CD4-positive, alpha-beta memory T cell (primary cell): ENCODE measurements at regions not wholly inside any gene's neighbourhood (a gene's known extent, or its start where the extent isn't known, plus 50 kb on each side); places are given as distances from the start of the nearest gene placed in this dataset.

Source experiments
- CTCF ChIA-PET: fragments of 350-600 bp; sonication (Branson Sonifier 250); formaldehyde crosslinking; loops from one replicate; lab custom pipeline; 2021; ENCODE audit warnings: inconsistent platforms; ENCODE audit not compliant: partially characterized antibody; lab: Charles Lee
- POLR2A ChIA-PET: fragments of 350-600 bp; sonication (Branson Sonifier 250); formaldehyde crosslinking; loops from one replicate; lab custom pipeline; 2021; ENCODE audit not compliant: partially characterized antibody; lab: Charles Lee
- DNase-seq, 5 donors: peaks; one replicate each; pipeline versions ENCODE4 v3.0.0 to v3.0.0-alpha.2; 2020 to 2022; ENCODE audit warnings: mixed read lengths in 1 of 5
- H3K27ac ChIP-seq: one replicate; pipeline ENCODE4 v1.7.0; 2013; ENCODE audit warnings: low read depth, low read length
- H3K27me3 ChIP-seq: 2 replicates; pipeline ENCODE4 v1.7.0; 2013; ENCODE audit warnings: mild to moderate bottlenecking, low read length, moderate library complexity; ENCODE audit not compliant: insufficient read depth
- H3K36me3 ChIP-seq: 2 replicates; pipeline ENCODE4 v1.7.0; 2013; ENCODE audit warnings: mild to moderate bottlenecking, low read length, moderate library complexity; ENCODE audit not compliant: insufficient read depth
- H3K4me1 ChIP-seq: 2 replicates; pipeline ENCODE4 v1.7.0; 2013; ENCODE audit warnings: mild to moderate bottlenecking, low read length, moderate library complexity; ENCODE audit not compliant: insufficient read depth
- H3K4me3 ChIP-seq, 2 donors: one replicate each; pipeline ENCODE4 v1.7.0; 2013; ENCODE audit warnings: low read length in 2 of 2, mild to moderate bottlenecking in 1 of 2
- H3K9me3 ChIP-seq, 2 donors: one replicate each; pipeline ENCODE4 v1.7.0; 2013; ENCODE audit warnings: low read length in 2 of 2, control low read depth in 1 of 2; ENCODE audit not compliant: control insufficient read depth in 1 of 2
- H3K27ac Mint-ChIP-seq, 7 donors: one replicate each; pipeline ENCODE4 v1.8.0; 2020 to 2021; ENCODE audit warnings: mixed read lengths in 7 of 7, mild to moderate bottlenecking in 6 of 7, inconsistent platforms in 3 of 7, moderate library complexity in 3 of 7
- H3K27me3 Mint-ChIP-seq, 2 donors: one replicate each; pipeline ENCODE4 v1.8.0; 2020 to 2021; ENCODE audit warnings: mixed read lengths in 2 of 2
- H3K36me3 Mint-ChIP-seq, 2 donors: one replicate each; pipeline ENCODE4 v1.8.0; 2020 to 2021; ENCODE audit warnings: mixed read lengths in 2 of 2, inconsistent platforms in 1 of 2, mild to moderate bottlenecking in 1 of 2
- H3K4me1 Mint-ChIP-seq, 4 donors: one replicate each; pipeline ENCODE4 v1.8.0; 2020 to 2021; ENCODE audit warnings: mixed read lengths in 4 of 4, mild to moderate bottlenecking in 1 of 4
- H3K4me3 Mint-ChIP-seq, 8 donors: one replicate each; pipeline ENCODE4 v1.8.0; 2020 to 2021; ENCODE audit warnings: mixed read lengths in 8 of 8, mild to moderate bottlenecking in 7 of 8, moderate library complexity in 6 of 8, inconsistent platforms in 3 of 8
- H3K9me3 Mint-ChIP-seq, 8 donors: one replicate each; pipeline ENCODE4 v1.8.0; 2020 to 2021; ENCODE audit warnings: mixed read lengths in 8 of 8, mild to moderate bottlenecking in 5 of 8, inconsistent platforms in 3 of 8, moderate library complexity in 1 of 8
- intact Hi-C: fragments of 100-400 bp; cut with micrococcal nuclease; formaldehyde crosslinking; loops from one replicate; pipeline ENCODE4 v1.15.1; 2023

GRCh38 chr1:113219828-113220227 is 146.8 kb downstream of the LRIG2 start:
- intact Hi-C loops: no loop called here
- DNase-seq: no peak
- H3K4me1 ChIP-seq: no peaks in the 10 kb centered on the region

GRCh38 chr1:113223040-113223439 is 150.0 kb downstream of the LRIG2 start:
- Mint-ChIP-seq H3K4me3 (no peak overlapping the region), H3K4me1 (peaks cover 0 to 7% (median 4%) of the 10 kb centered on the region in 4 donors), H3K36me3 (no peaks in the 10 kb centered on the region), H3K9me3 (no peaks in the 10 kb centered on the region), H3K27ac (no peak overlapping the region), H3K27me3 (peaks cover 9 to 12% of the 10 kb centered on the region in 2 donors)
- intact Hi-C loops: no loop called here
- DNase-seq: no peak
- Histone ChIP-seq H3K4me1 (no peaks in the 10 kb centered on the region), H3K9me3 (no peaks in the 10 kb centered on the region), H3K4me3 (no peak overlapping the region), H3K27ac (no peak overlapping the region), H3K27me3 (no peaks in the 10 kb centered on the region), H3K36me3 (no peaks in the 10 kb centered on the region)
- ChIA-PET CTCF (interaction anchor here (0.9 kb wide), 1 partner anchor 150 kb away, joined by 3 read pairs; the partner anchor contains the start of gene LRIG2), POLR2A (no interaction called here)

More at GRCh38 chr1:113219828-113220227, 146.8 kb downstream of the LRIG2 start:
- Mint-ChIP-seq H3K4me1 (no peaks in the 10 kb centered on the region), H3K4me3 (no peak overlapping the region), H3K27me3 (peaks cover 2 to 3% of the 10 kb centered on the region in 2 donors), H3K36me3 (no peaks in the 10 kb centered on the region), H3K27ac (no peak overlapping the region), H3K9me3 (peaks cover 0 to 10% (median under 1%) of the 10 kb centered on the region in 8 donors)
- H3K27me3 ChIP-seq: no peaks in the 10 kb centered on the region
- no peak overlapping the region for H3K4me3 ChIP-seq
- ChIA-PET POLR2A (no interaction called here), CTCF (no interaction called here)
- H3K27ac ChIP-seq: no peak overlapping the region
- no peaks in the 10 kb centered on the region for H3K36me3 ChIP-seq
- H3K9me3 ChIP-seq: no peaks in the 10 kb centered on the region

- DNase-seq: no peak
- POLR2A ChIA-PET: no interaction called here
- H3K27me3 Mint-ChIP-seq: peaks cover 9 to 12% of the 10 kb centered on the region in 2 donors
These were observed 150.5 kb downstream of the LRIG2 start for GRCh38 chr1:113223546-113223945.

GRCh38 chr1:113226148-113226547 is 153.2 kb downstream of the LRIG2 start:
- no peaks in the 10 kb centered on the region for H3K9me3 Mint-ChIP-seq
- no peak overlapping the region for H3K4me3 ChIP-seq
- DNase-seq: no peak
- peaks cover 11 to 12% of the 10 kb centered on the region in 2 donors for H3K27me3 Mint-ChIP-seq
- no peaks in the 10 kb centered on the region for H3K9me3 ChIP-seq
- CTCF ChIA-PET: no interaction called here
- H3K27ac Mint-ChIP-seq: no peak overlapping the region
- H3K27ac ChIP-seq: no peak overlapping the region
- peaks cover 0 to 7% (median 4%) of the 10 kb centered on the region in 4 donors for H3K4me1 Mint-ChIP-seq
- no peaks in the 10 kb centered on the region for H3K36me3 ChIP-seq
- no peaks in the 10 kb centered on the region for H3K4me1 ChIP-seq
- peak overlapping the region in 1 of 8 donors; percentile 6 for H3K4me3 Mint-ChIP-seq
- intact Hi-C loops: no loop called here
- POLR2A ChIA-PET: no interaction called here
- H3K27me3 ChIP-seq: no peaks in the 10 kb centered on the region
- no peaks in the 10 kb centered on the region for H3K36me3 Mint-ChIP-seq

More at GRCh38 chr1:113223546-113223945, 150.5 kb downstream of the LRIG2 start:
- no peak overlapping the region for H3K27ac Mint-ChIP-seq
- no peaks in the 10 kb centered on the region for H3K9me3 Mint-ChIP-seq
- Histone ChIP-seq H3K36me3 (no peaks in the 10 kb centered on the region), H3K4me3 (no peak overlapping the region), H3K4me1 (no peaks in the 10 kb centered on the region), H3K9me3 (no peaks in the 10 kb centered on the region), H3K27me3 (no peaks in the 10 kb centered on the region), H3K27ac (no peak overlapping the region)
- H3K4me1 Mint-ChIP-seq: peaks cover 0 to 7% (median 4%) of the 10 kb centered on the region in 4 donors
- H3K36me3 Mint-ChIP-seq: no peaks in the 10 kb centered on the region
- intact Hi-C loops: no loop called here
- CTCF ChIA-PET: interaction anchor here (0.9 kb wide), 1 partner anchor 151 kb away, joined by 3 read pairs; the partner anchor contains the start of gene LRIG2
- no peak overlapping the region for H3K4me3 Mint-ChIP-seq

GRCh38 chr1:113231866-113232265 is 158.4 kb upstream of the MAGI3 start:
- CTCF ChIA-PET: no interaction called here
- Mint-ChIP-seq H3K9me3 (no peaks in the 10 kb centered on the region), H3K27ac (no peak overlapping the region), H3K27me3 (peaks cover 3 to 5% of the 10 kb centered on the region in 2 donors), H3K36me3 (no peaks in the 10 kb centered on the region), H3K4me3 (no peak overlapping the region), H3K4me1 (no peaks in the 10 kb centered on the region)
- Histone ChIP-seq H3K9me3 (no peaks in the 10 kb centered on the region), H3K27me3 (no peaks in the 10 kb centered on the region), H3K36me3 (no peaks in the 10 kb centered on the region), H3K4me3 (no peak overlapping the region), H3K27ac (no peak overlapping the region), H3K4me1 (no peaks in the 10 kb centered on the region)
- intact Hi-C loops: no loop called here
- POLR2A ChIA-PET: no interaction called here
- no peak for DNase-seq

- Mint-ChIP-seq H3K4me1 (no peaks in the 10 kb centered on the region), H3K9me3 (no peaks in the 10 kb centered on the region), H3K36me3 (no peaks in the 10 kb centered on the region), H3K27me3 (peaks cover 1% of the 10 kb centered on the region in 2 donors), H3K4me3 (no peak overlapping the region), H3K27ac (no peak overlapping the region)
- Histone ChIP-seq H3K36me3 (no peaks in the 10 kb centered on the region), H3K4me1 (no peaks in the 10 kb centered on the region), H3K9me3 (no peaks in the 10 kb centered on the region), H3K4me3 (no peak overlapping the region), H3K27me3 (no peaks in the 10 kb centered on the region), H3K27ac (no peak overlapping the region)
- ChIA-PET CTCF (no interaction called here), POLR2A (no interaction called here)
- intact Hi-C loops: no loop called here
- DNase-seq: no peak
These were observed 156.9 kb upstream of the MAGI3 start for GRCh38 chr1:113233441-113233840.

GRCh38 chr1:113241237-113241636 is 149.1 kb upstream of the MAGI3 start:
- no peaks in the 10 kb centered on the region for H3K27me3 ChIP-seq
- Mint-ChIP-seq H3K36me3 (no peaks in the 10 kb centered on the region), H3K27ac (no peak overlapping the region), H3K4me3 (no peak overlapping the region), H3K27me3 (peaks cover 2 to 8% of the 10 kb centered on the region in 2 donors), H3K4me1 (no peaks in the 10 kb centered on the region), H3K9me3 (no peaks in the 10 kb centered on the region)
- no peak overlapping the region for H3K4me3 ChIP-seq
- DNase-seq: no peak
- no peaks in the 10 kb centered on the region for H3K9me3 ChIP-seq
- intact Hi-C loops: no loop called here
- CTCF ChIA-PET: no interaction called here
- H3K36me3 ChIP-seq: no peaks in the 10 kb centered on the region
- POLR2A ChIA-PET: no interaction called here
- no peak overlapping the region for H3K27ac ChIP-seq
- no peaks in the 10 kb centered on the region for H3K4me1 ChIP-seq

- Mint-ChIP-seq H3K27me3 (peaks cover 5 to 8% of the 10 kb centered on the region in 2 donors), H3K4me1 (no peaks in the 10 kb centered on the region), H3K27ac (no peak overlapping the region), H3K9me3 (no peaks in the 10 kb centered on the region), H3K4me3 (no peak overlapping the region), H3K36me3 (no peaks in the 10 kb centered on the region)
- Histone ChIP-seq H3K4me3 (no peak overlapping the region), H3K27ac (no peak overlapping the region), H3K36me3 (no peaks in the 10 kb centered on the region), H3K4me1 (no peaks in the 10 kb centered on the region), H3K9me3 (no peaks in the 10 kb centered on the region), H3K27me3 (no peaks in the 10 kb centered on the region)
- no peak for DNase-seq
- POLR2A ChIA-PET: no interaction called here
- CTCF ChIA-PET: no interaction called here
- intact Hi-C loops: no loop called here
These were observed 147.8 kb upstream of the MAGI3 start for GRCh38 chr1:113242481-113242880.
